Upper lobe of right lung (tissue), 1 donor: ENCODE measurements at regions not wholly inside any gene's neighbourhood (a gene's known extent, or its start where the extent isn't known, plus 50 kb on each side); places are given as distances from the start of the nearest gene placed in this dataset.

Source experiments
- ATAC-seq: fragments of 200-7000 bp; cut with Tn5 transposase; one replicate; pipeline ENCODE4 v1.9.1; 2020; ENCODE audit warnings: mild to moderate bottlenecking, moderate library complexity
- DNase-seq: peaks from one replicate; pipeline ENCODE4 v3.0.0-alpha.2; 2020
- H3K27ac ChIP-seq: fragments of 200-600 bp; one replicate; pipeline ENCODE4 v1.8.0; 2022
- H3K27me3 ChIP-seq: fragments of 200-600 bp; one replicate; pipeline ENCODE4 v1.8.0; 2022; ENCODE audit warnings: mild to moderate bottlenecking
- H3K36me3 ChIP-seq: fragments of 200-600 bp; one replicate; pipeline ENCODE4 v1.8.0; 2022
- H3K4me1 ChIP-seq: fragments of 200-600 bp; one replicate; pipeline ENCODE4 v1.8.0; 2022
- H3K4me3 ChIP-seq: fragments of 200-600 bp; one replicate; pipeline ENCODE4 v1.8.0; 2022; ENCODE audit warnings: mild to moderate bottlenecking
- H3K9me3 ChIP-seq: fragments of 200-600 bp; one replicate; pipeline ENCODE4 v1.8.0; 2022
- CTCF ChIP-seq: fragments of 200-600 bp; IDR thresholded peaks from one replicate; pipeline ENCODE4 v1.8.0; 2022; ENCODE audit warnings: antibody characterized with exemption
- intact Hi-C: fragments of 100-400 bp; cut with DNase I; formaldehyde crosslinking; loops from one replicate; pipeline ENCODE4 v1.11.0; 2022
- donor health status: DM: no; HTN: yes; CAD: no; lungs with severe emphysema.

- Histone ChIP-seq H3K4me3 (no peak overlapping the region), H3K27ac (no peak overlapping the region), H3K4me1 (no peaks in the 10 kb centered on the region), H3K36me3 (no peaks in the 10 kb centered on the region), H3K9me3 (no peaks in the 10 kb centered on the region), H3K27me3 (no peaks in the 10 kb centered on the region)
- ATAC-seq (no peak), DNase-seq (no peak)
- no peak for TF ChIP-seq CTCF
- intact Hi-C loops = no loop called here
Measured at GRCh38 chr9:23587903-23588302, 238.1 kb downstream of the ELAVL2 start.

- no peaks in the 10 kb centered on the region for H3K4me1 ChIP-seq
- intact Hi-C loops = no loop called here
- H3K4me3 ChIP-seq = peak overlapping the region; percentile 14
- DNase-seq (no peak), ATAC-seq (no peak)
- no peaks in the 10 kb centered on the region for H3K36me3 ChIP-seq
- H3K9me3 ChIP-seq = no peaks in the 10 kb centered on the region
- no peaks in the 10 kb centered on the region for H3K27me3 ChIP-seq
- TF ChIP-seq CTCF = no peak
- no peak overlapping the region for H3K27ac ChIP-seq
Measured at GRCh38 chr9:23590276-23591000, 235.6 kb downstream of the ELAVL2 start.

- no peak for ATAC-seq
- H3K4me1 ChIP-seq = no peaks in the 10 kb centered on the region
- intact Hi-C loops = no loop called here
- H3K27ac ChIP-seq = no peak overlapping the region
- no peak for DNase-seq
- no peaks in the 10 kb centered on the region for H3K27me3 ChIP-seq
- H3K4me3 ChIP-seq = no peak overlapping the region
- H3K9me3 ChIP-seq = no peaks in the 10 kb centered on the region
- H3K36me3 ChIP-seq = no peaks in the 10 kb centered on the region
- no peak for TF ChIP-seq CTCF
Measured at GRCh38 chr9:23594421-23594820, 231.6 kb downstream of the ELAVL2 start.

GRCh38 chr9:23596913-23597634, 229.0 kb downstream of the ELAVL2 start:
- no peak overlapping the region for H3K27ac ChIP-seq
- intact Hi-C loops = no loop called here
- no peak for TF ChIP-seq CTCF
- no peaks in the 10 kb centered on the region for H3K27me3 ChIP-seq
- ATAC-seq = no peak
- DNase-seq = no peak
- no peaks in the 10 kb centered on the region for H3K4me1 ChIP-seq
- no peaks in the 10 kb centered on the region for H3K9me3 ChIP-seq
- no peaks in the 10 kb centered on the region for H3K36me3 ChIP-seq
- no peak overlapping the region for H3K4me3 ChIP-seq

- H3K27me3 ChIP-seq = no peaks in the 10 kb centered on the region
- H3K27ac ChIP-seq = no peak overlapping the region
- H3K4me3 ChIP-seq = no peak overlapping the region
- ATAC-seq = no peak
- no peak for TF ChIP-seq CTCF
- DNase-seq = no peak
- intact Hi-C loops = no loop called here
- no peaks in the 10 kb centered on the region for H3K36me3 ChIP-seq
- no peaks in the 10 kb centered on the region for H3K9me3 ChIP-seq
- H3K4me1 ChIP-seq = no peaks in the 10 kb centered on the region
Measured at GRCh38 chr9:23598994-23599393, 227.0 kb downstream of the ELAVL2 start.
